A549 (cell line): ENCODE measurements at regions not wholly inside any gene's neighbourhood (a gene's known extent, or its start where the extent isn't known, plus 50 kb on each side); places are given as distances from the start of the nearest gene placed in this dataset.

Source experiments
- ATAC-seq, 2 experiments: fragments of 200-7000 bp in 1 of 2; fragments of >200 bp in 1 of 2; cut with Nextera tagmentation in 1 of 2; cut with Tn5 transposase in 1 of 2; 3 replicates each; pipeline versions ENCODE4 v1.8.0 to v1.9.1; 2018 to 2020; ENCODE audit warnings: mild to moderate bottlenecking in 1 of 2, moderate library complexity in 1 of 2
- CTCF ChIA-PET: fragments of 300-600 bp; sonication (Branson Sonifier 250); formaldehyde crosslinking; extraction: SDS; loops from one replicate; lab custom pipeline; 2021; ENCODE audit warnings: antibody characterized with exemption, inconsistent platforms; lab: Yijun Ruan, JAX
- POLR2A ChIA-PET: fragments of 350-600 bp; formaldehyde crosslinking; extraction: SDS; loops from one replicate; lab custom pipeline; 2021; ENCODE audit warnings: antibody characterized with exemption, inconsistent platforms; lab: Yijun Ruan, JAX
- DNase-seq, 2 experiments: peaks; one replicate each; pipeline versions ENCODE4 v3.0.0 to v3.0.0-alpha.2; 2011 to 2016; ENCODE audit warnings: low read depth in 1 of 2, low spot score in 1 of 2
- FAIRE-seq: peaks from 2 replicates; lab custom pipeline; 2011; peaks lifted over from hg19 to GRCh38; lab: Jason Lieb, UNC
- H3K27ac ChIP-seq, 2 experiments: fragments of >200 bp; sonication (Bioruptor Twin); formaldehyde crosslinking; 3 replicates each; pipeline ENCODE4 v1.5.1; 2016 to 2017
- H3K4me1 ChIP-seq: fragments of >200 bp; sonication (Bioruptor Twin); formaldehyde crosslinking; 3 replicates; pipeline ENCODE4 v1.6.1; 2016
- H3K4me2 ChIP-seq: fragments of >200 bp; sonication (Bioruptor Twin); formaldehyde crosslinking; 3 replicates; pipeline ENCODE4 v1.6.1; 2016
- H3K4me3 ChIP-seq: fragments of >200 bp; sonication (Bioruptor Twin); formaldehyde crosslinking; 3 replicates; pipeline ENCODE4 v1.5.1; 2016
- H3K9me3 ChIP-seq: fragments of >200 bp; sonication (Bioruptor Twin); formaldehyde crosslinking; 3 replicates; pipeline ENCODE4 v1.6.1; 2016
- CHD4 ChIP-seq: fragments of 200-600 bp; sonication (generic); IDR thresholded peaks from 2 replicates; pipeline ENCODE4 v1.6.1; 2016; ENCODE audit warnings: antibody characterized with exemption, mild to moderate bottlenecking, borderline replicate concordance
- EHMT2 ChIP-seq: fragments of 200-600 bp; sonication (generic); IDR thresholded peaks from 2 replicates; pipeline ENCODE4 v1.6.1; 2016; ENCODE audit warnings: antibody characterized with exemption, low read depth, mild to moderate bottlenecking, moderate library complexity
- EP300 ChIP-seq, 2 experiments: fragments of >200 bp; sonication (Bioruptor Twin); formaldehyde crosslinking; IDR thresholded peaks; 2 replicates in 1 of 2; 3 replicates in 1 of 2; pipeline ENCODE4 v1.6.1; 2016 to 2017
- ESRRA ChIP-seq: fragments of 150-350 bp; IDR thresholded peaks from 2 replicates; pipeline ENCODE4 v1.6.1; 2014; ENCODE audit warnings: mild to moderate bottlenecking, low read length, borderline replicate concordance
- FOXS1 ChIP-seq: fragments of 250-450 bp; sonication (Bioruptor Pico); IDR thresholded peaks from 2 replicates; pipeline ENCODE4 v1.5.0; 2020; ENCODE audit warnings: mild to moderate bottlenecking, moderate library complexity
- GATA3 ChIP-seq: IDR thresholded peaks from 2 replicates; pipeline ENCODE4 v1.6.1; 2012; ENCODE audit warnings: borderline replicate concordance
- HEYL ChIP-seq: fragments of 250-450 bp; sonication (Bioruptor Pico); IDR thresholded peaks from 2 replicates; pipeline ENCODE4 v1.8.0; 2021; ENCODE audit warnings: mild to moderate bottlenecking, moderate library complexity
- HOXA7 ChIP-seq: fragments of 250-450 bp; sonication (Bioruptor Pico); IDR thresholded peaks from 2 replicates; pipeline ENCODE4 v1.5.0; 2020; ENCODE audit warnings: mild to moderate bottlenecking, moderate library complexity
- JUNB ChIP-seq: fragments of >200 bp; sonication (Bioruptor Twin); formaldehyde crosslinking; IDR thresholded peaks from 2 replicates; pipeline ENCODE4 v1.6.1; 2016
- KDM1A ChIP-seq: fragments of 200-600 bp; sonication (generic); IDR thresholded peaks from 2 replicates; pipeline ENCODE4 v1.6.1; 2016; ENCODE audit warnings: low read depth, mild to moderate bottlenecking
- KDM5A ChIP-seq: fragments of 200-600 bp; sonication (generic); IDR thresholded peaks from 2 replicates; pipeline ENCODE4 v1.6.1; 2016; ENCODE audit warnings: antibody characterized with exemption, mild to moderate bottlenecking
- MAFK ChIP-seq: fragments of 450-650 bp; IDR thresholded peaks from 2 replicates; pipeline ENCODE4 v1.6.1; 2014; ENCODE audit not compliant: partially characterized antibody
- NPAS2 ChIP-seq: fragments of 250-450 bp; sonication (Bioruptor Pico); IDR thresholded peaks from 2 replicates; pipeline ENCODE4 v1.8.0; 2022; ENCODE audit warnings: mild to moderate bottlenecking, moderate library complexity, borderline replicate concordance
- POLR2AphosphoS2 ChIP-seq: conservative IDR thresholded peaks from 2 replicates; pipeline ENCODE4 v1.6.1; 2012; ENCODE audit warnings: low read length, improper control_type of control experiment, inconsistent platforms
- RNF2 ChIP-seq: fragments of 200-600 bp; sonication (generic); IDR thresholded peaks from 2 replicates; pipeline ENCODE4 v1.6.1; 2016; ENCODE audit warnings: low read depth, mild to moderate bottlenecking, antibody characterized with exemption, moderate library complexity, borderline replicate concordance
- ZC3H11A ChIP-seq: fragments of 450-650 bp; IDR thresholded peaks from 2 replicates; pipeline ENCODE4 v1.6.1; 2014; ENCODE audit warnings: antibody characterized with exemption, mild to moderate bottlenecking
- WGBS: methylation state at CpG from one replicate; pipeline ENCODE4 v1.1.6; 2017; ENCODE audit errors: missing lambda C conversion rate; 5-methylcytosine and 5-hydroxymethylcytosine counted together
- TF ChIP-seq, protein P1 (sequence below): fragments of 200-600 bp; sonication (generic); IDR thresholded peaks from 2 replicates; pipeline ENCODE4 v1.6.1; 2016; ENCODE audit warnings: antibody characterized with exemption, mild to moderate bottlenecking, moderate library complexity
- TF ChIP-seq, protein P2 (sequence below): IDR thresholded peaks from 2 replicates; pipeline ENCODE4 v1.6.1; 2012
- TF ChIP-seq, protein P3 (sequence below): fragments of 250-450 bp; sonication (Bioruptor Pico); IDR thresholded peaks from 2 replicates; pipeline ENCODE4 v1.5.0; 2021; ENCODE audit warnings: mild to moderate bottlenecking, moderate library complexity, borderline replicate concordance
- TF ChIP-seq, protein P4 (sequence below): fragments of 250-450 bp; sonication (Bioruptor Pico); IDR thresholded peaks from 2 replicates; pipeline ENCODE4 v1.5.0; 2020; ENCODE audit warnings: low read depth, mild to moderate bottlenecking, moderate library complexity
- TF ChIP-seq, protein P5 (sequence below): fragments of >200 bp; sonication (Bioruptor Twin); formaldehyde crosslinking; IDR thresholded peaks from 3 replicates; pipeline ENCODE4 v1.6.1; 2016
- TF ChIP-seq, protein P6 (sequence below): fragments of 150-350 bp; IDR thresholded peaks from 2 replicates; pipeline ENCODE4 v1.6.1; 2014; ENCODE audit warnings: low read depth, mild to moderate bottlenecking, low read length

DNA sequence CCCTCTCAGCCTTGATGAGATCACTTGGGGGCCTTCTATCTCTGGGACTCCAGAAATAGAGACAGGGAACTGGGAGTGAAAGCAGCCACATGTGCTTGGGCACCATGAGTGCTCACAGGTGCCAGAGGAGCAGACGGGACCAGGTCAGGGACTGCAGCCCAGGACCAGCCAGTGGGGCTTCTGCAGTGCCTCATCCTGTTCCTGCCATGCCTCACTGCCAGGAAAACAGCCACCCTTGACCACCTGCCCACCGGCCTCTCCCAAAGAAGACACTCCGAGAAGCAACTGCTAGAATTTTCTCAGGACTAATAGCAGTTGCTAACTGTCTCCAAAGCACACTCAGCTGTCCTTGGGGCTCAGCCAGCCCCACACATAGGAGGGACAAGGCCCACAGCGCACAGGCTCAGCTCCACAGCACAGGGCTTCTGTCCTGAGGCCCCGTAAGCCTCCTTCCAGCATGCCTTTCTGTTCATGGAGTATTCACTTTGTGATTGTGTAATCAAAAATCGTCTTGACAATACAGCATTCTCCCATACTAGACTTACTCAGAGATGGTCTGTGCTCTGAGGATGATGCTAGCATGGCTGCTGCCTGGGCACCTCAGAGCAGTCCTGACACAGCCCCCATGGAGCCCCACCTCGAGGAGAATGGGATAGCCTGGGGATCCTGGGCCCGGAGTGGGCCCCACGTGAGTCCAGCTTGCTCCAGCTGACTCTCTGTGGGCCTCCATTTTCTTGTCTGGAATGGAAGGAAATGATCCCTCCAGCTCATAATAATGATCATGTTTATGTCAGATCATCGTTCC lies 115.7 kb upstream of the RET start (continued):
- TF ChIP-seq, protein P1, sequence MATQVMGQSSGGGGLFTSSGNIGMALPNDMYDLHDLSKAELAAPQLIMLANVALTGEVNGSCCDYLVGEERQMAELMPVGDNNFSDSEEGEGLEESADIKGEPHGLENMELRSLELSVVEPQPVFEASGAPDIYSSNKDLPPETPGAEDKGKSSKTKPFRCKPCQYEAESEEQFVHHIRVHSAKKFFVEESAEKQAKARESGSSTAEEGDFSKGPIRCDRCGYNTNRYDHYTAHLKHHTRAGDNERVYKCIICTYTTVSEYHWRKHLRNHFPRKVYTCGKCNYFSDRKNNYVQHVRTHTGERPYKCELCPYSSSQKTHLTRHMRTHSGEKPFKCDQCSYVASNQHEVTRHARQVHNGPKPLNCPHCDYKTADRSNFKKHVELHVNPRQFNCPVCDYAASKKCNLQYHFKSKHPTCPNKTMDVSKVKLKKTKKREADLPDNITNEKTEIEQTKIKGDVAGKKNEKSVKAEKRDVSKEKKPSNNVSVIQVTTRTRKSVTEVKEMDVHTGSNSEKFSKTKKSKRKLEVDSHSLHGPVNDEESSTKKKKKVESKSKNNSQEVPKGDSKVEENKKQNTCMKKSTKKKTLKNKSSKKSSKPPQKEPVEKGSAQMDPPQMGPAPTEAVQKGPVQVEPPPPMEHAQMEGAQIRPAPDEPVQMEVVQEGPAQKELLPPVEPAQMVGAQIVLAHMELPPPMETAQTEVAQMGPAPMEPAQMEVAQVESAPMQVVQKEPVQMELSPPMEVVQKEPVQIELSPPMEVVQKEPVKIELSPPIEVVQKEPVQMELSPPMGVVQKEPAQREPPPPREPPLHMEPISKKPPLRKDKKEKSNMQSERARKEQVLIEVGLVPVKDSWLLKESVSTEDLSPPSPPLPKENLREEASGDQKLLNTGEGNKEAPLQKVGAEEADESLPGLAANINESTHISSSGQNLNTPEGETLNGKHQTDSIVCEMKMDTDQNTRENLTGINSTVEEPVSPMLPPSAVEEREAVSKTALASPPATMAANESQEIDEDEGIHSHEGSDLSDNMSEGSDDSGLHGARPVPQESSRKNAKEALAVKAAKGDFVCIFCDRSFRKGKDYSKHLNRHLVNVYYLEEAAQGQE, result no peak
- TF ChIP-seq GATA3 (no peak), FOXS1 (CRISPR knock-in tag) (no peak), JUNB (no peak), ZC3H11A (no peak), KDM1A (no peak), RNF2 (no peak), EHMT2 (no peak)
- TF ChIP-seq, protein P2, sequence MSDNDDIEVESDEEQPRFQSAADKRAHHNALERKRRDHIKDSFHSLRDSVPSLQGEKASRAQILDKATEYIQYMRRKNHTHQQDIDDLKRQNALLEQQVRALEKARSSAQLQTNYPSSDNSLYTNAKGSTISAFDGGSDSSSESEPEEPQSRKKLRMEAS, result no peak

DNA sequence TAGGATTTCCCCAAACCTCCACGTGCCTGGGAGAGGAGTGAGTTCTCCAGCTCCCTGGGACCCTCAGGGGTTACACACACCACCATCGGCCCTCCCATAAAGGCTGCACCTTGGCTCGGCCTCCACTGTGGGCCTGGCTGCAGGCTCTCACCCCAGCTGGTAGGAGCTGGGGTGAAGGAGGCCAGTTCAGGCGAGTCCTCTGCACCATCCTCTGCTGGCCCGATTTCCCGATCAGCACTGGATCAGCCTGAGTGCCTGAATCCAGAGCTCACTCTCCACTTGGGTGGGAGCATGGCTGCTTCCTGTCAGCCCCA lies 115.1 kb upstream of the RET start:
- WGBS, result 26% methylated on average over 3 of the region's 6 CpGs
- no peak for ATAC-seq
- H3K27ac ChIP-seq, result no peak overlapping the region
- no peaks in the 10 kb centered on the region for H3K4me1 ChIP-seq
- POLR2A ChIA-PET, result no interaction called here
- no peak for DNase-seq
- H3K9me3 ChIP-seq, result no peaks in the 10 kb centered on the region; the same call in 1 of the 3 replicates
- TF ChIP-seq MAFK, result no peak
- TF ChIP-seq, protein P3, sequence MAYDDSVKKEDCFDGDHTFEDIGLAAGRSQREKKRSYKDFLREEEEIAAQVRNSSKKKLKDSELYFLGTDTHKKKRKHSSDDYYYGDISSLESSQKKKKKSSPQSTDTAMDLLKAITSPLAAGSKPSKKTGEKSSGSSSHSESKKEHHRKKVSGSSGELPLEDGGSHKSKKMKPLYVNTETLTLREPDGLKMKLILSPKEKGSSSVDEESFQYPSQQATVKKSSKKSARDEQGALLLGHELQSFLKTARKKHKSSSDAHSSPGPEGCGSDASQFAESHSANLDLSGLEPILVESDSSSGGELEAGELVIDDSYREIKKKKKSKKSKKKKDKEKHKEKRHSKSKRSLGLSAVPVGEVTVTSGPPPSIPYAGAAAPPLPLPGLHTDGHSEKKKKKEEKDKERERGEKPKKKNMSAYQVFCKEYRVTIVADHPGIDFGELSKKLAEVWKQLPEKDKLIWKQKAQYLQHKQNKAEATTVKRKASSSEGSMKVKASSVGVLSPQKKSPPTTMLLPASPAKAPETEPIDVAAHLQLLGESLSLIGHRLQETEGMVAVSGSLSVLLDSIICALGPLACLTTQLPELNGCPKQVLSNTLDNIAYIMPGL (CRISPR knock-in tag), result no peak
- TF ChIP-seq, protein P4, sequence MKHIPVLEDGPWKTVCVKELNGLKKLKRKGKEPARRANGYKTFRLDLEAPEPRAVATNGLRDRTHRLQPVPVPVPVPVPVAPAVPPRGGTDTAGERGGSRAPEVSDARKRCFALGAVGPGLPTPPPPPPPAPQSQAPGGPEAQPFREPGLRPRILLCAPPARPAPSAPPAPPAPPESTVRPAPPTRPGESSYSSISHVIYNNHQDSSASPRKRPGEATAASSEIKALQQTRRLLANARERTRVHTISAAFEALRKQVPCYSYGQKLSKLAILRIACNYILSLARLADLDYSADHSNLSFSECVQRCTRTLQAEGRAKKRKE (CRISPR knock-in tag), result no peak
- TF ChIP-seq NPAS2 (CRISPR knock-in tag), result no peak
- TF ChIP-seq, protein P2, result no peak
- TF ChIP-seq HOXA7 (CRISPR knock-in tag), result no peak
- no peak for TF ChIP-seq CHD4
- no peak for TF ChIP-seq ESRRA
- no peak for TF ChIP-seq KDM1A
- no peak for TF ChIP-seq POLR2AphosphoS2
- TF ChIP-seq, protein P5, sequence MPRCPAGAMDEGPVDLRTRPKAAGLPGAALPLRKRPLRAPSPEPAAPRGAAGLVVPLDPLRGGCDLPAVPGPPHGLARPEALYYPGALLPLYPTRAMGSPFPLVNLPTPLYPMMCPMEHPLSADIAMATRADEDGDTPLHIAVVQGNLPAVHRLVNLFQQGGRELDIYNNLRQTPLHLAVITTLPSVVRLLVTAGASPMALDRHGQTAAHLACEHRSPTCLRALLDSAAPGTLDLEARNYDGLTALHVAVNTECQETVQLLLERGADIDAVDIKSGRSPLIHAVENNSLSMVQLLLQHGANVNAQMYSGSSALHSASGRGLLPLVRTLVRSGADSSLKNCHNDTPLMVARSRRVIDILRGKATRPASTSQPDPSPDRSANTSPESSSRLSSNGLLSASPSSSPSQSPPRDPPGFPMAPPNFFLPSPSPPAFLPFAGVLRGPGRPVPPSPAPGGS, result no peak
- TF ChIP-seq EP300 (IDR thresholded peaks at IDR 0.05), result no peak
- no peak for TF ChIP-seq EHMT2
- no peak for TF ChIP-seq KDM5A
- no peak for TF ChIP-seq HEYL
- TF ChIP-seq, protein P6, sequence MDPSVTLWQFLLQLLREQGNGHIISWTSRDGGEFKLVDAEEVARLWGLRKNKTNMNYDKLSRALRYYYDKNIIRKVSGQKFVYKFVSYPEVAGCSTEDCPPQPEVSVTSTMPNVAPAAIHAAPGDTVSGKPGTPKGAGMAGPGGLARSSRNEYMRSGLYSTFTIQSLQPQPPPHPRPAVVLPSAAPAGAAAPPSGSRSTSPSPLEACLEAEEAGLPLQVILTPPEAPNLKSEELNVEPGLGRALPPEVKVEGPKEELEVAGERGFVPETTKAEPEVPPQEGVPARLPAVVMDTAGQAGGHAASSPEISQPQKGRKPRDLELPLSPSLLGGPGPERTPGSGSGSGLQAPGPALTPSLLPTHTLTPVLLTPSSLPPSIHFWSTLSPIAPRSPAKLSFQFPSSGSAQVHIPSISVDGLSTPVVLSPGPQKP, result no peak
- TF ChIP-seq, all 56 proteins: peak for 0
- H3K4me3 ChIP-seq, result no peak overlapping the region
- no peak for FAIRE-seq
- no peak overlapping the region for H3K4me2 ChIP-seq
- CTCF ChIA-PET, result interaction anchor here (1.2 kb wide), 1 partner anchor 9 kb away, joined by 4 read pairs; no protein-coding TSS in a partner anchor
